Right lobe of liver (tissue), 6 donors: ENCODE measurements at regions not wholly inside any gene's neighbourhood (a gene's known extent, or its start where the extent isn't known, plus 50 kb on each side); places are given as distances from the start of the nearest gene placed in this dataset.

Source experiments
- ATAC-seq, 4 donors: fragments of 200-7000 bp; cut with Tn5 transposase; one replicate each; pipeline ENCODE4 v1.9.1; 2020; ENCODE audit warnings: mild to moderate bottlenecking in 4 of 4, moderate library complexity in 4 of 4
- DNase-seq, 3 donors: peaks; one replicate each; pipeline ENCODE4 v3.0.0-alpha.2; 2020
- H3K27ac ChIP-seq, 3 donors: fragments of 200-600 bp; one replicate each; pipeline ENCODE4 v1.8.0; 2022
- H3K27me3 ChIP-seq, 2 donors: fragments of 200-600 bp; one replicate each; pipeline ENCODE4 v1.8.0; 2022
- H3K36me3 ChIP-seq, 4 donors: fragments of 200-600 bp; sonication (generic) in 1 of 4; one replicate each; pipeline versions ENCODE4 v1.5.1 to v1.8.0; 2017 to 2022; ENCODE audit warnings: control low read depth in 1 of 4
- H3K4me1 ChIP-seq, 4 donors: fragments of 200-600 bp; sonication (generic) in 1 of 4; one replicate each; pipeline versions ENCODE4 v1.5.1 to v1.8.0; 2017 to 2022; ENCODE audit warnings: control low read depth in 1 of 4
- H3K4me3 ChIP-seq, 3 donors: fragments of 200-600 bp; one replicate each; pipeline ENCODE4 v1.8.0; 2022
- H3K9me3 ChIP-seq, 4 donors: fragments of 200-600 bp; sonication (generic) in 1 of 4; one replicate each; pipeline versions ENCODE4 v1.5.1 to v1.8.0; 2017 to 2022; ENCODE audit warnings: control low read depth in 1 of 4
- POLR2A ChIP-seq: fragments of 450-650 bp; IDR thresholded peaks from one replicate; pipeline ENCODE4 v1.6.1; 2017; ENCODE audit warnings: antibody characterized with exemption, mild to moderate bottlenecking
- WGBS: methylation state at CpG from one replicate; pipeline ENCODE4 v1.1.6; 2018; ENCODE audit warnings: low coverage, low lambda C conversion rate; ENCODE audit not compliant: insufficient coverage; ENCODE audit errors: missing lambda C conversion rate; 5-methylcytosine and 5-hydroxymethylcytosine counted together
- intact Hi-C, 2 donors: fragments of 100-400 bp; cut with DNase I; formaldehyde crosslinking; loops; one replicate each; pipeline versions ENCODE4 v1.11.2 to v1.14.1; 2022
- TF ChIP-seq, protein P1 (sequence below), 4 donors: fragments of 200-600 bp in 3 of 4; fragments of 450-650 bp in 1 of 4; IDR thresholded peaks; one replicate each; pipeline versions ENCODE4 v1.5.1 to v1.8.0; 2016 to 2022; ENCODE audit warnings: antibody characterized with exemption in 4 of 4, mild to moderate bottlenecking in 2 of 4
- donor health status: DM: no; HTN: yes; CAD: no.
- donor health status: DM: no; HTN: no; CAD: no.
- donor health status: DM: no; HTN: no; CAD: no.
- donor health status: DM: no; HTN: yes; CAD: no.
- donor health status: DM: no; HTN: yes; CAD: no.

- no peaks in the 10 kb centered on the region for H3K36me3 ChIP-seq
- no peaks in the 10 kb centered on the region for H3K27me3 ChIP-seq
- no peak overlapping the region for H3K27ac ChIP-seq
- no peak for ATAC-seq
- no peaks in the 10 kb centered on the region for H3K4me1 ChIP-seq
- intact Hi-C loops: no loop called here
- TF ChIP-seq, protein P1, sequence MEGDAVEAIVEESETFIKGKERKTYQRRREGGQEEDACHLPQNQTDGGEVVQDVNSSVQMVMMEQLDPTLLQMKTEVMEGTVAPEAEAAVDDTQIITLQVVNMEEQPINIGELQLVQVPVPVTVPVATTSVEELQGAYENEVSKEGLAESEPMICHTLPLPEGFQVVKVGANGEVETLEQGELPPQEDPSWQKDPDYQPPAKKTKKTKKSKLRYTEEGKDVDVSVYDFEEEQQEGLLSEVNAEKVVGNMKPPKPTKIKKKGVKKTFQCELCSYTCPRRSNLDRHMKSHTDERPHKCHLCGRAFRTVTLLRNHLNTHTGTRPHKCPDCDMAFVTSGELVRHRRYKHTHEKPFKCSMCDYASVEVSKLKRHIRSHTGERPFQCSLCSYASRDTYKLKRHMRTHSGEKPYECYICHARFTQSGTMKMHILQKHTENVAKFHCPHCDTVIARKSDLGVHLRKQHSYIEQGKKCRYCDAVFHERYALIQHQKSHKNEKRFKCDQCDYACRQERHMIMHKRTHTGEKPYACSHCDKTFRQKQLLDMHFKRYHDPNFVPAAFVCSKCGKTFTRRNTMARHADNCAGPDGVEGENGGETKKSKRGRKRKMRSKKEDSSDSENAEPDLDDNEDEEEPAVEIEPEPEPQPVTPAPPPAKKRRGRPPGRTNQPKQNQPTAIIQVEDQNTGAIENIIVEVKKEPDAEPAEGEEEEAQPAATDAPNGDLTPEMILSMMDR (IDR thresholded peaks at IDR 0.05): no peak
- TF ChIP-seq POLR2A: no peak
- no peaks in the 10 kb centered on the region for H3K9me3 ChIP-seq
- no peak overlapping the region for H3K4me3 ChIP-seq
- no peak for DNase-seq
- 5% methylated on average over 1 of the region's 1 CpG for WGBS
Observed at GRCh38 chr3:104180906-104181305, 1185.8 kb upstream of the ALCAM start.

DNA sequence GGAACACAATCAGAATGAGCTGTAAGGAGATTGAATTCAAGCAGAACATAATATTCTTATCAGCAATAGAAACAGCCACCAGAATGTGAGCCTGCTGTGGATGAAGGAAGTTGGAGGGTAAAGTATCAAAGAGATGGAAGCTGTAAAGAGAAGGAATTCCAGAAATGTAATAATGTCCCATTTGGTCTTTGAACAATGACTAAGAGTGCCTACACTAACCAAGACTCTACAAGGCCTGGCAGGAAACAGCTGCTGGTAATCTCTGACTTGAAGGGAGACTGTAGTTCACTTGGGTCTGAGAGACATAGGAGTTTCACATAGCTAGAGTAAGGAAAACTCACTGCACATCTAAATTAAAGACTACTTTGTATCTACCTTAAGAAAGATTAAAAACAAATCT, 1176.0 kb upstream of the ALCAM start:
- Histone ChIP-seq H3K27ac (no peak overlapping the region), H3K4me3 (no peak overlapping the region), H3K36me3 (no peaks in the 10 kb centered on the region), H3K4me1 (no peaks in the 10 kb centered on the region), H3K27me3 (no peaks in the 10 kb centered on the region), H3K9me3 (no peaks in the 10 kb centered on the region)
- intact Hi-C loops: no loop called here
- ATAC-seq (no peak), DNase-seq (no peak)
- TF ChIP-seq, protein P1 (IDR thresholded peaks at IDR 0.05): no peak
- no peak for TF ChIP-seq POLR2A

DNA sequence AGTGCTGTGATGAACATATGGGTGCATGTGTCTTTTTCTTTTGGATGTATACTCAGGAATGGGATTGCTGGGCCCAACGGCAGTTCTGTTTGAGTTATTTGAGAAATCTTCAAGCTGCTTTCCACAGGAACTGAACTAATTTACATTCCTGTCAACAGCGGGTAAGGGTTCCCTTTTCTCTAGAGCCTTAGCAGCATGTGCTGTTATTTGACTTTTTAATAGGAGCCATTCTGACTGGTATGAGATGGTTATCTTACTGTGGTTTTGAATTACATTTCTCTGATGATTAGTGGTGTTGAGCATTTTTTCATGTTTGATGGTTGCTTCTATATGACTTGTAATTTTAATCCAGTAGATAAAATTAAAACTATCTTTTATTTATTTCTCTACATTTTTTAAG, 1168.6 kb upstream of the ALCAM start:
- Histone ChIP-seq H3K27me3 (no peaks in the 10 kb centered on the region), H3K4me1 (no peaks in the 10 kb centered on the region), H3K9me3 (no peaks in the 10 kb centered on the region), H3K4me3 (no peak overlapping the region), H3K27ac (no peak overlapping the region), H3K36me3 (no peaks in the 10 kb centered on the region)
- ATAC-seq (no peak), DNase-seq (no peak)
- intact Hi-C loops: no loop called here
- WGBS: 49% methylated on average over 2 of the region's 2 CpGs
- no peak for TF ChIP-seq POLR2A
- TF ChIP-seq, protein P1 (IDR thresholded peaks at IDR 0.05): no peak

- Histone ChIP-seq H3K9me3 (no peaks in the 10 kb centered on the region), H3K36me3 (no peaks in the 10 kb centered on the region), H3K4me1 (no peaks in the 10 kb centered on the region), H3K27ac (no peak overlapping the region), H3K4me3 (no peak overlapping the region), H3K27me3 (no peaks in the 10 kb centered on the region)
- 58% methylated on average over 2 of the region's 2 CpGs for WGBS
- DNase-seq (peak in 1 of 3 donors; percentile 27), ATAC-seq (peak in 3 of 4 donors; percentile 48 to 73 (median 50))
- intact Hi-C loops: no loop called here
- TF ChIP-seq, protein P1 (IDR thresholded peaks at IDR 0.05): no peak
- no peak for TF ChIP-seq POLR2A
Observed at GRCh38 chr3:104206925-104207324, 1159.8 kb upstream of the ALCAM start.

- WGBS: 5% methylated on average over 1 of the region's 1 CpG
- no peak for DNase-seq
- Histone ChIP-seq H3K27ac (no peak overlapping the region), H3K9me3 (peaks cover 0 to 2% (median 0%) of the 10 kb centered on the region in 4 donors), H3K4me3 (no peak overlapping the region), H3K4me1 (no peaks in the 10 kb centered on the region), H3K27me3 (no peaks in the 10 kb centered on the region), H3K36me3 (no peaks in the 10 kb centered on the region)
- TF ChIP-seq, protein P1 (IDR thresholded peaks at IDR 0.05): peak in 3 of 4 donors; percentile 25 to 36 (median 27)
- no peak for TF ChIP-seq POLR2A
- ATAC-seq: peak in 3 of 4 donors; percentile 36 to 43 (median 36)
- intact Hi-C loops: no loop called here
Observed at GRCh38 chr3:104214277-104214676, 1152.4 kb upstream of the ALCAM start.
